ENCODE measurements at regions not wholly inside any gene's neighbourhood (a gene's known extent, or its start where the extent isn't known, plus 50 kb on each side); places are given as distances from the start of the nearest gene placed in this dataset.

DNA sequence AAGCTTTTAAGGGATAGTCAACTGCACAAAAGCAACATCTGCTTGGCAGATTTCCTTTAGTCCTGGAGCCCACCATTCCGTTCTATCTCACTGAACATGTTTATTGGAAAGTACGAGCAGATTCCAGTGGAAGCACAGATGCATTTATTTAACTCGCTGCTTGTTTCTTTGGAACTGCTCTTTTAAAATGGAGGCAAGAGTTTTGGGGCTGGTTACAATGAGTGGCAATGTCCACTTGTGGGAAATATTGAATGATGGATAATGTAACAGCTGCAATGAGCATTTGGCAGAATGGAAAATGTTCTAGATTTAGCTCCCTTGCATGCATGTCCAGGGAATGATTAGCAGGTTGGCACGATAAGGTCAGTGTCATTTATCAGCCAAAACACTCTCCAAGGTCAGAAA is 163.0 kb downstream of the ATP23 start:
- 55% methylated on average over 2 of the region's 4 CpGs for WGBS (ENCODE audit: insufficient coverage)
- peaks cover 0 to 1% (median 0%) of the 10 kb centered on the region in 3 donors for H3K27me3 Mint-ChIP-seq (ENCODE audit: low read depth in 3 of 3)
- no peak overlapping the region for H3K27ac ChIP-seq (ENCODE audit: low read depth in 1 of 2, low read length in 2 of 2)
- H3K9ac ChIP-seq (ENCODE audit: insufficient read depth, low read length, poor library complexity, severe bottlenecking), result no peak overlapping the region
- H4K20me1 ChIP-seq (ENCODE audit: insufficient read depth, low read length), result no peaks in the 10 kb centered on the region
- H3K9me3 ChIP-seq (replicated peaks in 1 of 2; ENCODE audit: control insufficient read depth in 1 of 2, insufficient read depth in 1 of 2, low read length in 2 of 2), result peaks cover 0 to 5% of the 10 kb centered on the region in 2 donors
- H2AFZ ChIP-seq (ENCODE audit: insufficient read depth, low read depth, low read length, poor library complexity, severe bottlenecking), result no peak overlapping the region
- peaks cover 0 to 9% (median 5%) of the 10 kb centered on the region in 7 donors for H3K9me3 Mint-ChIP-seq
- no peaks in the 10 kb centered on the region for H3K36me3 Mint-ChIP-seq
- H3K4me3 Mint-ChIP-seq, result no peak overlapping the region
- H3K4me1 ChIP-seq (ENCODE audit: control insufficient read depth in 1 of 2, insufficient read depth in 2 of 2, low read length in 2 of 2), result no peaks in the 10 kb centered on the region
- intact Hi-C loops (cut with micrococcal nuclease), result no loop called here
- DNase-seq, result no peak
- H3K79me2 ChIP-seq (ENCODE audit: insufficient read depth, low read length), result no peaks in the 10 kb centered on the region
- H3K27ac Mint-ChIP-seq, result no peak overlapping the region
- no peaks in the 10 kb centered on the region for H3K27me3 ChIP-seq (ENCODE audit: control insufficient read depth in 2 of 2, insufficient read depth in 2 of 2, low read length in 2 of 2)
- no peaks in the 10 kb centered on the region for H3K36me3 ChIP-seq (replicated peaks in 1 of 2; ENCODE audit: control insufficient read depth in 1 of 2, insufficient read depth in 2 of 2, low read length in 2 of 2)
- no peak overlapping the region for H3K4me3 ChIP-seq (replicated peaks in 1 of 3; ENCODE audit: low read depth in 2 of 3, low read length in 3 of 3)
- TF ChIP-seq CTCF (IDR thresholded peaks at IDR 0.05), result no peak
- H3K4me1 Mint-ChIP-seq, result no peaks in the 10 kb centered on the region
- H3K4me2 ChIP-seq (replicated peaks; ENCODE audit: extremely low read depth, low read length, poor library complexity, severe bottlenecking), result no peak overlapping the region

- DNase-seq, result no peak
- Mint-ChIP-seq H3K4me1 (no peaks in the 10 kb centered on the region), H3K4me3 (no peak overlapping the region), H3K27ac (no peak overlapping the region), H3K27me3 (ENCODE audit: low read depth in 3 of 3) (no peaks in the 10 kb centered on the region), H3K9me3 (peaks cover 0 to 7% (median 5%) of the 10 kb centered on the region in 7 donors), H3K36me3 (no peaks in the 10 kb centered on the region)
- Histone ChIP-seq H3K27ac (ENCODE audit: low read depth in 1 of 2, low read length in 2 of 2) (no peak overlapping the region), H3K4me1 (ENCODE audit: control insufficient read depth in 1 of 2, insufficient read depth in 2 of 2, low read length in 2 of 2) (no peaks in the 10 kb centered on the region), H3K79me2 (ENCODE audit: insufficient read depth, low read length) (no peaks in the 10 kb centered on the region), H3K27me3 (ENCODE audit: control insufficient read depth in 2 of 2, insufficient read depth in 2 of 2, low read length in 2 of 2) (no peaks in the 10 kb centered on the region), H3K36me3 (replicated peaks in 1 of 2; ENCODE audit: control insufficient read depth in 1 of 2, insufficient read depth in 2 of 2, low read length in 2 of 2) (no peaks in the 10 kb centered on the region), H3K9ac (ENCODE audit: insufficient read depth, low read length, poor library complexity, severe bottlenecking) (no peak overlapping the region), H4K20me1 (ENCODE audit: insufficient read depth, low read length) (no peaks in the 10 kb centered on the region), H3K4me3 (replicated peaks in 1 of 3; ENCODE audit: low read depth in 2 of 3, low read length in 3 of 3) (no peak overlapping the region), H3K4me2 (replicated peaks; ENCODE audit: extremely low read depth, low read length, poor library complexity, severe bottlenecking) (no peak overlapping the region), H3K9me3 (replicated peaks in 1 of 2; ENCODE audit: control insufficient read depth in 1 of 2, insufficient read depth in 1 of 2, low read length in 2 of 2) (peaks cover 0 to 5% of the 10 kb centered on the region in 2 donors), H2AFZ (ENCODE audit: insufficient read depth, low read depth, low read length, poor library complexity, severe bottlenecking) (no peak overlapping the region)
- WGBS (ENCODE audit: insufficient coverage), result 95% methylated on average over 8 of the region's 10 CpGs
- TF ChIP-seq CTCF (IDR thresholded peaks at IDR 0.05), result no peak
- intact Hi-C loops (cut with micrococcal nuclease), result no loop called here
Measured at GRCh38 chr12:58105225-58106119, 164.1 kb downstream of the ATP23 start.

Measured in CD14-positive monocyte (primary cell).